Activated naive CD8-positive, alpha-beta T cell treated with anti-CD3 and anti-CD28 coated beads, Interleukin-2, amount 50 U/mL, for 16 hours (primary cell): ENCODE measurements at regions not wholly inside any gene's neighbourhood (a gene's known extent, or its start where the extent isn't known, plus 50 kb on each side); places are given as distances from the start of the nearest gene placed in this dataset.

Source experiments
- DNase-seq: peaks from one replicate; pipeline ENCODE4 v3.0.0-alpha.2; 2020; ENCODE audit warnings: low read depth, low spot score

DNA sequence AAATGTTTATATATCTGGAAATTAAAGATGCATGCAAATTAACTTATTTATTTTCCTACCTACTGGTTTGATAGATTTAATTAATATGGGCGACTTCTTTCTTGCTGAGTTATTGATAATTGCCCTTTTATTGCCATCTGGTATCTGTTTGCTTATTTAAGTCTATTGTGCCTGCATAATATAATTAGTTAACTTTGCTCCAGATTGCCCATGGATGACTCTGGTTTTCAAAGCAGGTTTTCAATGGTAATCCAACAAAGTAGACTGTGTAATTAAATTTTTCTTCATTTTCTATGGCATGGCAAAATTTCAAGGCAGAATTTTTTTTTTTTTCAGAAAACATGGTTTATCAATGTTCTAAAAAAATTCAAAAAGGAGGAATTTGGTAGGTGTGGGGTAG lies 1092.0 kb downstream of the GRIK2 start:
- no peak for DNase-seq

DNA sequence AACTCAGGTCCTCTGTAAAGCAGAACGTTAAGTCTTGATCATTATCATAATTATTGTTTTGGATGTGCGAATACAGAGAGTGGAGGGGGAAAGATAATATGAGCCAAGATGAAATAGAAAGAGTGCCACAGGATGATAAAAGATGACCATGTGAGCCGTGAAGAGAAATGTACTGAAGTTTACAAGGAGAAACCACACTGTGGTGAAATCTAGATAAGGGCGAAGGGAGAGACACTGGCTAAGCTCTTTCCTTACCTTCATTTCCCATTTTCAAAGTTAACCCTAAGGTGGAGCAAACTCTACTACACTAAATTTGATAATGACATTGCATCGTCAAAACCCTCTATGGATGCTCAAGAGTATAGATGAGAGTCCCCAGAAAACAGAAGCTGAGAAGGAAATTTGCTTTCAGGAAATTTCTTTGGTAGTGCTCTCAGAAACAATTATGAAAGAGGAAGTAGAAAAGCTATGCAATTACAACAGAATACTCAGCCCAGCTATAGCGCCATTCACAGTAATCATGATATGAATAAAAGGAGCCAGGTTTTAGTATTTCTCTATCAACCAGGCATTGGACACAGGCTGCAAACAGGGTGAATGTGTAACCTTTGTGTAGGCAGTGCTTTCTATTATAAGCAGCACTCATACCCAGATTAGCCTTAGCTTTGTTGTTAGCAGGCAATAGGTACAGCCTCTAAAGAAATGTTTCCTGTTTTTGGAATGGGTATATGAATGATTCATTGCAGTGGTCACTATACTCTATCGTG lies 1080.7 kb downstream of the GRIK2 start:
- DNase-seq, result no peak

DNA sequence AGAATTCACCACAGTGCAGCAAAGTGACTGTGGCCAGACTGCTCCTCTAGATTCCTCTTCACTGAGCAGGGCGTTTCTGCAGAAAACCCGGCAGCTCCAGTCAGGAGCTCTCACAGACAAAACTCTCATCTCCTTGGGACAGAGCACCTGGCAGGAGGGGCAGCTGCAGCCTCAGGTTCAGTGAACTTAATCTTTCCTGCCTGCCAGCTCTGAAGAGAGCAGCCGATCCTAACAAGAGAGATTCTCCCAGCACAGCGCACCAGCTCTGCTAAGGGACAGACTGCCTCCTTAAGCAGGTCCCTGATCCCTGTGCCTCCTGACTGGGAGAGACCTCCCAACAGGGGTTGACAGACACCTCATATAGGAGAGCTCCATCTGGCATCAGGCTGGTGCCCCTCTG lies 1065.5 kb downstream of the GRIK2 start:
- DNase-seq, result no peak

DNA sequence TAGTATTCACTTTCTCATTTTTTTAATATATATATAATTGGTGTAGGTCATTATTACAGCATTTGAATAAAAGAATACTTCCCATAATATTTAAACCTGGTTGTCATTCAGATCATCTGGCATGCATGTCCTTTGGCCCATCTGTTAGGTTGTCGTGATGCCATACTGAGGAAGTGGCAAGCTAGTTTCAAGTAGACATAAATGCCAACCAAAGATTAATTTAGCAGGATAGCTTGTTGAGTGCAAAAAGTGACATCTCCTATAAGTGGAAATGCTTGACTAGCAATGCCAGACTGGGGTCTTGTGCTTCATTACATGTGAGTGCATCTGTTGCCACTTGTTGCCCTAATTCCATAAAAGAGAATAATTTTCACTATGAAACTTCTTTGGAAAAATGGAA lies 1044.7 kb downstream of the GRIK2 start:
- DNase-seq, result no peak

DNA sequence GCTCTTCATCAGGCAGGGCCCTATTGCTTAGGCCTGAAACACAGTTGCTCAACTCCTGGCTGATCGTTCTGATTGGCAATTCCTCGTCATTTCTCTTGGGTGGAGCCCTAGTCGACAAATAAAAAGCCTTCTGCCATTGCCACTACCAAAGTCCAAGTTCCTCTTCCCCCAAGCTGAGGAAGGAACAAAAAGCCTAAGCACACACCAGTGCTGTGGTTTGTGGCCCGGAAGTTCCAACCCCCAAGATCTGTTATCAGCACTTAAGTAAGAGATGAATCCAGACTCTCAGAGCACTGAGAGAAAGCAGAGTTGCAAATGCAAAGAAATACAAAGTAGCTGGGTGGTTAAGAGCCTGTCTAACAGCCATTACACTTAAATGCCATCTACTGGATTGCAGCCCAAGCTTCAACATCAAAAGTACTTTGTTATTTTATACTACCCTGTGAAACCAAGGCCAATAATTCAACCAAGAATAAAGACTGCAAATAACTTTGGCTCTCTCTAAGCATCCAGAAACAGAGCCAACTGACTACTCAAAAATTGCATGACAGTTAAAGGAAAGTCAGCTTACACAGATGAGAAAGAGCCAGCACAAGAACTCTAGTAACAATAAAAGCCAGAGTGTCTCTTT lies 1024.0 kb downstream of the GRIK2 start:
- DNase-seq, result no peak

DNA sequence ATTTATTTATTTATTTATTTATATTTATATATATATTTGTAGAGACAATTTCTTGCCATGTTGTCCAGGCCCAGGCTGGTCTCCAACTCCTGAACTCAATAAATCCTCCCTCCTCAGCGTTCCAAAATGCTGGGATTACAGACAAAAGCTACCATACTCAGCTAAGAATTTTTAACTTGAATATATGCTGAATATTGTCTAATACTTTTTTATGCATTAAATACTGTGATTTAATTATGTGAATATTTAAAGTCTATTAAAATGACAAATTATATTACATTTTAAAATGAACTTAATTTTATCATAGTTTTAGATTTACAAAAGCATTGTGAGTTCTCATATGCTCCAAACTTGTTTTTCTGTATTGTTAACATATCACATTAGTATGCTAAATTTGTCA lies 1022.4 kb downstream of the GRIK2 start:
- no peak for DNase-seq

DNA sequence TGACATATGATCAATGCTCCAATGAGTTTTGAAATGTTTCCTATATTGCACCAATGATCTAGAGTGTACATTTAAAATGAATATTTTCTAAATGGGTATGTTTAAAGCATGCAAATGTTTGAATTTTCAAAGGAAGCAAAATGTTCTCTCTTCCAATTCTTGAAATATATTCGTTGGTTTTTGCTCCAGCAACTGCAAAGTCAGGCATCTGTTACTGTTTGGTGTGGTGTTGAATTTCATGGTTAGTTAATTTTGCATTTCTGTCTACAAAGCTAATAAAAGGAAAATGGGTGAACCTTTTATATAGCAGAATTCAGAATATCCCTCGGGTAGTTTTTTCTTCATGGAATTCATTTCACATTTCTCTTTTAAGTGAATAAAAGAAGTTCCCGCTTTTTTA lies 1018.3 kb downstream of the GRIK2 start:
- no peak for DNase-seq

DNA sequence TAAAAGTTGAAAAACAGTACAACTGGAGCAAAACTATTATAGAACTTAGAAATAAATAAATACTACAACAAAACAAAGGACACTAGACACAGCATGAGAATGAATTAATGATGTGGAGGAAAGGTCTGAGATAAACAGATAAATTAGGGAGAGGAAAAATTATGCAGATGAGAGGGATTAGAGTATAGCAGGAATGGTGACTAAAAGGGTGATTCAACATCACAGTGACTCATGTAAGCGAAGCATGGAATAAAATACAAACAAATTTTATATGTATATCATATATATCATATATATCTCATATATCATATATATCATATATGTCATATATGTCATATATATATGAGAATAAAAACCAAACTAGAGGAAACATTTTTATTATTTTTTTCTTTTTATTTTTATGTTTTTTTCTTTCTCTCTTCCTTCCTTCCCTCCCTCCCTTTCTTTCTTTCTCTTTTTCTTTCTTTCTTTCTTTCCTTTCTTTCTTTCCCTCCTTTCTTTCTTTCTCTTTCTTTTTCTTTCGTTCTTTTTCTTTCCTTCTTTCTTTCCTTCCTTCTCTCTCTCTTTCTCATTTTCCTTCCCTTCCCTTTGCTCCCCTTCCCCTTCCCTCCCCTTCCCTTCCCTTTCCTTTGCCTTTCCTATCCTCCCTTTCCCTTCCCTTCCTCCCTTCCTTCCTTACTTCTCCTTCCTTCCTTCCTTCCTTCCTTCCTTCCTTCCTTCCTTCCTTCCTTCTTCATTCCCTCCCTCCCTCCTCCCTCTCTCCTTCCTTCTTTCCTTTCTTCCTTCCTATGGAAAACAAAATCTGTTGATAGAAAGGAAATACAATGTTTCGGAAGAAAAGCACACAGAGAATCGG lies 1014.6 kb downstream of the GRIK2 start:
- DNase-seq, result no peak

DNA sequence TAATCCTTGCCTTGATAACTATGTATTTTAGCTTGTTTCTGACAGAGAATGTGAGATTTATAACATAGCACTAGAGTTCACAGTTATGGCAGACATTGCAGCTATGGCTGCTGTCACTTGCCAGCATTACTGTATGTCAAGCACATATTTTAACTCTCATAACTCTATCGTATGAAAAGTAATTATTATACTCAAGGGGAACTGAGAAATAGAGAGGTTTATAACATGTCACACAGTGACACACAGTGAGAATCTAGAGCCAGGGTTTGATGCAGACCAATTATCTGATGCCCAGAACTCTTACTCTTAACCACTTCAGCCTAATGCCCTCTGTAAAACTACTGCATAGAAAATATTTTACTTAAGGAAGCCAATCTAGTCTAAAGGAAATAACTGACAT lies 1012.4 kb downstream of the GRIK2 start:
- DNase-seq, result no peak

DNA sequence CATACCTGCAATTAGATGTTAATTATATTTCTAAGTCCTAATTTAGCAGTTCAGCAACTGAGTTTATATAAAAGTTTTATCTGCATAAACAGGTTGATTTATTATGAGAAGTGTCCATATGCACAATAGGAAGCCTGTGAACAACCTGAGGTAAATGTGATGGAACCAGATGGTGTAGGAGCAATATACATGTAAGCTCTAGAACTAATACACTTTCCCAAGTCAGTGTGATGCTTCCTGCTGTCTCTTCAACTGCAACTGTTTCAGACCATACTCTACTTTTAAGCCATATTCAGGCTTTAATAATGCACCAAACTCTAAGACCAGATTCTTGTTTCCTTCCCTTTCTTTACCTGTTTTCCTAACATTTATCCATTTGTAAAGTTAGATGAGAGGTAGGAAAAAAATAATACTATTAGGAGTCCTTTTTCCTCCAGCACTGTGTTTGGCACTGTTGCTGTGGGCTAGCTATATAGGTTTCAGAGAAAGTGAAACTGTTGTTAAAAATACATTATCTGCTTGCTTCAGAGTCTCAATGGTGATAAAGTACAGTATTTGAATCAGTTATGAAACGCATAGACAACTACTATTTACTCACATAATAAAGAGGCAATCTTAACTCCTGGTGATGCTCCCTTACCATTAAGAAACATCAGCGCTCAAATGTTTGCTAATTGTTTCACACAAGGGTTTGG lies 1009.3 kb downstream of the GRIK2 start:
- DNase-seq, result no peak

DNA sequence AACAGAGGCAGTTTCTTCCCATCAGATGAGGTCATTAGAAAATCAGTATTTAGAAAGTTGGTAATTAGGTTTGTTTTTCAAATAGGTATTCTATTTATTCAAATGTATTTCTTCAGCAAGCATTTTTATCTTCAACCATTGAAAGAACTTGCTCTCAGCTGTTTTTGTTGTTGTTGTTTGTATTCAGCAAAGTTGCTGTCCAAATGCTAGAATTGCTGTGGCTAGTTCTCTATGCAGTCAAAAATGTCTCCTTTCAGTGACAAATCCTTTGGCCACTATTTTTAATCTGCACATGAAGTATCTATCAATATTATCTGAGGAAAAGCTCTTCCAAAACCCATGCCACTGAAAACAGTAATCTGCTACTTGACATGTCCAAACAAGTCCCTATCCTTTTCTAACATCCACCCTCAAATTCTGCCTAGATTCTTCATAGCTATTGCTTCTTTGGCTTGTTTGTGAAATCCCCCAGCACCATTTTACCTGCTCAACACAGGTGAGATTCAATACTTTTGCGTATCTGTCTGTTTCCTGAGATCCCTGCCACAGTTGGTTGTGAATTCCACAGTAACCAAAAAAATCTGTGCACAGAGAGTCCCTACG lies 1005.4 kb downstream of the GRIK2 start:
- DNase-seq, result no peak

DNA sequence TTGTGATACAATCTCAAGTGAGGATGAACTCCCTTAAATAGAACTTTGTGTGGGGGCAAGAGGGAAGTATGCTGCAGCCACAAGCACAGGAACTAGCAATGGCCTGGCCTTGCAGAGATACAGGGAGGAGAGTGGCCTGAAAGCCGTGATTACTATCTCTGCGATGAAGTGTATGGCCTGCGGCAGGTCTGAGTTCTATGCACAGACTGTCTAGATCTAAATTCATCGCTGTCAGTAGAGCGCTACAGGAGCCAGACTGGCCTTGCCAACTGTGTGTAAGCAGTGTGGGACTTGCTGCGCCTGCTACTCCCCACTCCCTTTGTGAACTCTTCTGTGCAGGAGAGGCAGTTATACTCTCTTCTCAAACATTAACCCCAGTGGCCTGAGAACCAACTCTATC lies 997.0 kb downstream of the GRIK2 start:
- DNase-seq, result no peak

DNA sequence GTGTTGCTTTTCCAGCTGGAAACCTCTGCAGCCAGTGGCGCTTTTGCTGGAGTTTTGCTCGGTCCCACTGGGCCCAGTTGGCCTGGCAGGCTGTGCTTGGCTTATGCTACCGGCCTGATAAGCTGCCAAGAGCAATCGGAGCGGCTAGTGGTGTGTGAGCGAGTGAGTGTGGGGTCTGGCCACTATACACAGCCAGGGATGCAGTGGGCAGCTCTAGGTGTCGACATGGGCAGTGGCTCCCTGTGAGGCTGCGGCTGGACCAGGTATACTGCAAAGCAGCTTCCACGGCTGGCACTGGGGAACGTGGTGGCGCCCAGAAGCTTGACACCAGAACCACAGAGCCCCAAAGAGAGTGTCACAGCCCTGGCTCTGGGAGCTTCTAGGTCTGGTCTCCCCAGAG lies 996.5 kb downstream of the GRIK2 start:
- DNase-seq, result no peak

DNA sequence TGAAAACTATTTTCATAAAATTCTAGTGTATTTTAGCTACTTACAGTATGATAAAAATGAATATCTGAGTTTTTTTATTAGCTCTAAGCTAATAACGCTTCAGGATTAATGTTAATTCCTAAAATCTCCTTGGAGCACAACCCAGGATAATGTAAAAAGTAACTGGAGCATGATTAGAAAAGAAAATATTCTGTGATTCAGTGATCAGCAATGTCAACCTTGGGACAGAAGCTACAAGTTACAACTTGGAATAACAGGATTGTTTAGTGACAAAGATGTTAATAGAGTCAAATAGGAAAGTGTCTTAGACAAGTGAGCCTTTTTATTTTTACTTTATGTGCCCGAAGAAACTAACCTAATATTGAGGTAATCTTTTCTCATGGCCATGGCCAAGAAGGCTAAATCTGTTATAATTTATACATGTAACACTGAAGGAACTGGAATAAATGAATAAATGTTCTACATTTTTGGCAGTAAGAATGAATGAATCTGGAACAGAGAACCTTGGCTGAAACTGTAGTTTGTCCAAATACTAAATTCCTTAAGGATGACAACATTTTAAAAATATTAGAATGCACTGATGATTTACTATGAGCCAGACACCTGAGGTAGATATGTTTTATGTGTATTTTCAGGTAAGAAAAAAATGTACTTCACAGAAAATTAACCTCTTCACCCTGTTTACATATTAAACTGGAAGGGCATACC lies 994.0 kb downstream of the GRIK2 start:
- DNase-seq, result no peak

DNA sequence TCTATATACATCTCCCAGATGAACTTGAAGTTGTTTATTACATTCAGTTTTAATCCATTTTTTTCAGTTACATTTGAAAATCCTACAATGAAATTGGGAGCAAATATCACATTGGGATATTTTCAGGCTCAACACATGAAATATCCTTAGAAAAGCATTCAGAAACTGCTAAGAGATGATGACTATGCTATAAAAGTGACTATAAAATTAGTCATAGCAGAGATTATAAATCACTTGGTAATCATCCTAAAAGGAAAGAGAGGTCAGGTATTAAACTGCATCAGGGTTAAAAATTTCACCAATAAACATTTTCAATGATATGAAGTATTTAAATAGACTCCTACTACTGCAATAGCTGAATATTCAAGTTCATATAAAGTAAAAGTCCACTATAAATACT lies 987.7 kb downstream of the GRIK2 start:
- DNase-seq, result no peak

DNA sequence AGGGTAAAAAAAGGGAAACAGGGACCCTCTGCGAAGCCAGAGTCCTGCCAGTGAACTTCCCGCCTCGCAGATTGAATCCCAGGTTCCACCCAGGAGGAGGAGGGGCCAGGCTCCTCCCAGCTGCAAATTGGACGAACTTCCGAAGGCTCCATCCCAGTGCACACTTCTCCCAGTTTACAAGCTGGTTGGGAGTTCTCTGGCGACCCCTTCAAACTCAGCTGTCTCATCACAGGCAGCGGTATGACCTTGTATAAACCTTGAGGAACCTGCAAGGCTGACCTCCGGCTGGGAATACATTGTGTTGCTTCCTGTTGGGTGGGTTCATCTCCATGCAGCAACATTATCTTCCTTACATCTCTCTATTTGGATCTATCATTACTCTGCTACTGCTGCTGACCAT lies 962.7 kb downstream of the GRIK2 start:
- no peak for DNase-seq

DNA sequence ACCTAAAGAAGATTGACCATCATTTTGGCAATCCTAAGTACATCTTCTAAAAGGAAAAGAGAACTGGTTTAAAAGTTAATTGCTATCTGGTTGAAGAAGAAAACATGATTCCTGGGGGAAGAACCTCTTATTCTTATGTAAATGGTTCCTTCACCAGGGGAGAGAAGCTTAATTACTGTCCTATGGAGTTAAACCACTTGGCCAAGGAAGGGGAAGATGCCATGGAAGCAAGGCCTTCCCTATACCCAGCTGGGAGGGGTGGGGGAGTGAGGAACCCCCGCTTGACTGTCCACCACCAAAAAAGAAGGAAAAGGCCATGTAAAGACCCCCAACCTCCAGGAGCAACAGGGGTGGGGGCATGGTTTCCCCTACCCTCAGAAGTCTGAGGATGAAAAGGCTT lies 962.1 kb downstream of the GRIK2 start:
- DNase-seq, result no peak

DNA sequence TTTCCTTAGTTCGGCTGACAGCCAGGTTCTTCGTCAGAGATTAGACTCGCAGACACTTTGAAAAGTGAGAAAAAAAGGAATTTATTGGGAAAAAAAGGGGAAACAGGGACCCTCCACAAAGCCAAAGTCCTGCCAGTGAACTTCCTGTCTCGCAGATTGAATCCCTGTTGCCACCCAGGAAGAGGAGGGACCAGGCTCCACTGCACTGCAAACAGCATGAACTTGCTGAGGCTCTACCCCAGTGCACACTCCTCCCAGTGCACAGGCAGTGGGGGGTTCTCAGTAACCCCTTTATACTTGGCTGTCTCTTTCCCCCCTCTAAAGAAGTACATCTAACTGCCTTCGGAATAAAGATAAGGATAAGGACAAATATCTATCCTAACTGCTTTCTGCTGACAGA lies 959.0 kb downstream of the GRIK2 start:
- DNase-seq, result no peak

DNA sequence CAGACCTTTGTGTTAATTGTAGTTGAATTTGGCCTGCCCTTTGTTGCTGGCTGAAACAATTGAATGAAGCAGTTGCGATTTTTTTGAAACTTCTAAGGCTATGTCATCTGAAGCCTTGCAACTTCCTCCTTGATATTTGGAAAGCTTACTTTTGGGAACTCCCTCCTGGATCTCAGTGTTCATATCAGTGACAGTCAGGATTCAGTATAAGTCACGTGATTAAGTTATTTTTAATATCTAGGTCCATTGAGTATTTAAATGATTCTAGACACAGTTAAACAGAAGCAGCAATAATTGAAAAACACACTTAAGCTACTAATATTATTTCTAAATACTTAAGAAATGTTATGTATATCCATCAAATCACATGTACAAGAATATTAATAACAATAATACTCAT lies 951.3 kb downstream of the GRIK2 start:
- no peak for DNase-seq

DNA sequence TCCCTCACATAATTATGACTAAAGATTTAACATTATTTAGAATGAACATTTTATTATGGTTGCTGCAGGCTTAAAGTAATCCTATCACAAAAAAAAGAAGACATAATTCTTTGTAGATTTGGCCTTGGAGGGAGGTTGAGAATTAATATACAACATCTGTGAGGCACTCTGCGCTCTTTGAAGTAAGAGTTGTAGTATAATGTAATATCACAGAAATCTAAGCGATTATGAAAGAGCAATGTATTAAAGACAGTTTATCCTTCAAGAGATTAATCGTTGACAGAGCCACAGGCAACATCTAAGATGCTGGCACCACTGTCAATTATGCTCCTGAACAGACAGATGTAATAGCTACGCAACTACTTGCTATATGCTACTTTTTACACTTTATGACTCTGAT lies 946.8 kb downstream of the GRIK2 start:
- no peak for DNase-seq

DNA sequence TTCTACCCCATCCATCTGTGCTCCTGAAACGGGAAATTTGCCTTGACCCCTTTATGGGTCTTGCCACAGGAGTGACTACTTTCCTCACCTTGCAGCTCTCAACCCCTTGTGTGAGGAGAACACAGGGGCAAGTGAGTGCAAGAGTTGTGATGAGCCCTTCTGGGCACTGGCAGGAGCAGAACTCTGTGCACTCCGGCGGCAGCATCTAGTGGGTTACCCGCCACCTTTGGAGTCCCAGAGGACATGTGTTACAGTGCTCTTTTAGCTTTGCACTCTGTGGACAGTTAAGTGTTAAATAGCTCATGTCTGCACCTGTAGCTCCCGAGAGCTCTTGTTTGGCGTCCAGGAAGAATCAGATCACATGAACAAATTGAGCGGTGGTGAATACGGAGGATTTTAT lies 940.2 kb downstream of the GRIK2 start:
- DNase-seq, result no peak
